ENCODE measurements at regions not wholly inside any gene's neighbourhood (a gene's known extent, or its start where the extent isn't known, plus 50 kb on each side); places are given as distances from the start of the nearest gene placed in this dataset.

DNA sequence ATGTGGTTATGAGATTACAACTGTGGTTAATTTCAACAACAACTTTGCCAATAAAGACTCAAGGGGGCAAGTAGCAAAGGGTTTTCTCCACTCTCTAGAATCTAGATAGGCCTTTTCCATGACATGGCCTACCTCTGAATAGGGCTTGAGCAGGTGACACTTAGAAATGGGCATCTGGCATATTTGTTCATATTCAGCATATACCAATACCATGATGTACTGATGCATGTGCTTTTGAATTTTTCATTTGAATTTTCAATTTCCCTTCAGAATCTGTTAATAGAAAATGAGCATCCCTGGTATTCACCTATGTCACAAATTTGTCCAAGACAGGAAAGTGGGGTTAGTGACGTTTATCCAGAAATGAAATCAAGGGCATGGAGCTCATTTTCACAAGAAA is 757.5 kb upstream of the NRSN1 start:
- Histone ChIP-seq H3K36me3 (replicated peaks; ENCODE audit: insufficient read depth, low read depth) (no peaks in the 10 kb centered on the region), H3K9me2 (replicated peaks; ENCODE audit: insufficient read depth) (no peaks in the 10 kb centered on the region), H3K27ac (no peak overlapping the region), H3K27me3 (no peaks in the 10 kb centered on the region), H3K4me2 (no peak overlapping the region), H3K4me1 (ENCODE audit: insufficient read depth) (no peaks in the 10 kb centered on the region), H3K4me3 (no peak overlapping the region), H3K9me3 (ENCODE audit: low read depth) (no peaks in the 10 kb centered on the region), H2AFZ (no peak overlapping the region), H4K20me1 (ENCODE audit: insufficient read depth, poor library complexity, severe bottlenecking) (no peaks in the 10 kb centered on the region), H3K79me2 (no peaks in the 10 kb centered on the region)
- no peak for DNase-seq (ENCODE audit: low spot score)
- WGBS (ENCODE audit: low lambda C conversion rate, missing lambda C conversion rate): 77% methylated on average over 1 of the region's 1 CpG
- TF ChIP-seq EZH2 (IDR thresholded peaks at IDR 0.05; ENCODE audit: borderline replicate concordance) (no peak), EZH2phosphoT487 (IDR thresholded peaks at IDR 0.05; ENCODE audit: low read depth, severe bottlenecking, unreplicated experiment) (no peak)
- TF ChIP-seq, protein P1, sequence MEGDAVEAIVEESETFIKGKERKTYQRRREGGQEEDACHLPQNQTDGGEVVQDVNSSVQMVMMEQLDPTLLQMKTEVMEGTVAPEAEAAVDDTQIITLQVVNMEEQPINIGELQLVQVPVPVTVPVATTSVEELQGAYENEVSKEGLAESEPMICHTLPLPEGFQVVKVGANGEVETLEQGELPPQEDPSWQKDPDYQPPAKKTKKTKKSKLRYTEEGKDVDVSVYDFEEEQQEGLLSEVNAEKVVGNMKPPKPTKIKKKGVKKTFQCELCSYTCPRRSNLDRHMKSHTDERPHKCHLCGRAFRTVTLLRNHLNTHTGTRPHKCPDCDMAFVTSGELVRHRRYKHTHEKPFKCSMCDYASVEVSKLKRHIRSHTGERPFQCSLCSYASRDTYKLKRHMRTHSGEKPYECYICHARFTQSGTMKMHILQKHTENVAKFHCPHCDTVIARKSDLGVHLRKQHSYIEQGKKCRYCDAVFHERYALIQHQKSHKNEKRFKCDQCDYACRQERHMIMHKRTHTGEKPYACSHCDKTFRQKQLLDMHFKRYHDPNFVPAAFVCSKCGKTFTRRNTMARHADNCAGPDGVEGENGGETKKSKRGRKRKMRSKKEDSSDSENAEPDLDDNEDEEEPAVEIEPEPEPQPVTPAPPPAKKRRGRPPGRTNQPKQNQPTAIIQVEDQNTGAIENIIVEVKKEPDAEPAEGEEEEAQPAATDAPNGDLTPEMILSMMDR (IDR thresholded peaks at IDR 0.05; ENCODE audit: poor library complexity): no peak

DNA sequence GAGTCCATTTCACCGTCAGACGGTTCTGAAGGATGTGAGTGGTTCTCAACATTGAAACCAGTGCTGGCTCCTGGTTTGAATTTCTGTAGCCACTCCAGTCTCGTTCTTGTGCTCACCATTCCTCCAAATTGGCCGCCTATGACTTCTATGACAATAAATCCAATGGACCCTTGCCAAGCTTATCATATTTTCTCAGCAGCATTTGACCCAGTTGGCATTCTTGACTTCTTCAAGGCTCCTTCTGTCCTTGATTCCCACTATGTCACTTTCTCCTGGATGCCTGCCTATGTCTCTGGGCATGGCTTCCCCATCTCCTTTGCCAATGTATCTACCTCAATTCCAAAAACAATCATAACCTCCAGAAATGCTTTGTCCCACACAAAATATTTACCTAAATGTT is 756.0 kb upstream of the NRSN1 start:
- Histone ChIP-seq H3K4me3 (no peak overlapping the region), H2AFZ (no peak overlapping the region), H3K36me3 (replicated peaks; ENCODE audit: insufficient read depth, low read depth) (no peaks in the 10 kb centered on the region), H3K79me2 (no peaks in the 10 kb centered on the region), H3K4me1 (ENCODE audit: insufficient read depth) (no peaks in the 10 kb centered on the region), H3K9me3 (ENCODE audit: low read depth) (no peaks in the 10 kb centered on the region), H3K27ac (no peak overlapping the region), H3K27me3 (no peaks in the 10 kb centered on the region), H3K4me2 (no peak overlapping the region), H3K9me2 (replicated peaks; ENCODE audit: insufficient read depth) (no peaks in the 10 kb centered on the region), H4K20me1 (ENCODE audit: insufficient read depth, poor library complexity, severe bottlenecking) (no peaks in the 10 kb centered on the region)
- TF ChIP-seq, protein P1 (IDR thresholded peaks at IDR 0.05; ENCODE audit: poor library complexity): no peak
- 93% methylated on average over 4 of the region's 4 CpGs for WGBS (ENCODE audit: low lambda C conversion rate, missing lambda C conversion rate)
- no peak for DNase-seq (ENCODE audit: low spot score)

DNA sequence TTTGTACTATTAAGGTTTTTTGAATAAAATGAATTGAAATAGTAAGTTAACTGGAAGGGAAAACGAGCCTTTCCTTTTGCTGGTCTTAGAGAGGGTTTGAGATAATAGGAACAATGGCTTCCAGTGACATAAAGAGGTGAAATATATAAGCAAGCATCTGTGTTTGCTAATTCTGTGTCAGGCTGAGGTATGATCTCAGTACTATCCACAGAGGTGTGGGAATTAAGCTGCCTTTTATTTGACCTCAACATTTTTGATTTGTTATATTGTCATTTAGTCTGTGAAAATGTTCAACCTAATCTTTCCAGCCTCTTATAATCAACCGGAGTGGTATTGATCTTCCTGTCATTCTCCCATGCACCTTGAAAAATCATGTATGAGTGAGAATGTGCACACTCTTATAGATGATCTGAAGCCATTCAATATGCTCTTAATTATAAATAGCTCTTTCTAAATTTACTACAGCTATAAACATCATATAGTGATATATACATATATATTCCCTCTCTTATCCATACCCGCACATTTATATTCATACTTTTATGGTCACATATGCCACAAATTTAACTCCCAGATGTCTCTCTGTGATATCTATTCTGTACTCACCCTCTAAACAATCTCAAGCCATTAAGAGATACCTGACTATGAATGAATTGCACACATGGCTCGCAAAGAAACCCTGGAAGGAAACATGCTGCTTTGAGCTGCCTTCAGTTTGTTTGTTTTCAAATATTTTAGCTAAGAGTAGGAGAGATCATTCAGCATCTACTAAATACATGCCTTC is 754.7 kb upstream of the NRSN1 start:
- Histone ChIP-seq H3K9me3 (ENCODE audit: low read depth) (no peaks in the 10 kb centered on the region), H3K4me3 (no peak overlapping the region), H2AFZ (no peak overlapping the region), H3K4me2 (no peak overlapping the region), H3K4me1 (ENCODE audit: insufficient read depth) (no peaks in the 10 kb centered on the region), H3K9me2 (replicated peaks; ENCODE audit: insufficient read depth) (no peaks in the 10 kb centered on the region), H3K27me3 (no peaks in the 10 kb centered on the region), H3K36me3 (replicated peaks; ENCODE audit: insufficient read depth, low read depth) (no peaks in the 10 kb centered on the region), H3K79me2 (no peaks in the 10 kb centered on the region), H4K20me1 (ENCODE audit: insufficient read depth, poor library complexity, severe bottlenecking) (no peaks in the 10 kb centered on the region), H3K27ac (no peak overlapping the region)
- TF ChIP-seq EZH2phosphoT487 (IDR thresholded peaks at IDR 0.05; ENCODE audit: low read depth, severe bottlenecking, unreplicated experiment) (no peak), EZH2 (IDR thresholded peaks at IDR 0.05; ENCODE audit: borderline replicate concordance) (no peak)
- TF ChIP-seq, protein P1 (IDR thresholded peaks at IDR 0.05; ENCODE audit: poor library complexity): no peak
- 71% methylated on average over 4 of the region's 4 CpGs for WGBS (ENCODE audit: low lambda C conversion rate, missing lambda C conversion rate)
- no peak for DNase-seq (ENCODE audit: low spot score)

DNA sequence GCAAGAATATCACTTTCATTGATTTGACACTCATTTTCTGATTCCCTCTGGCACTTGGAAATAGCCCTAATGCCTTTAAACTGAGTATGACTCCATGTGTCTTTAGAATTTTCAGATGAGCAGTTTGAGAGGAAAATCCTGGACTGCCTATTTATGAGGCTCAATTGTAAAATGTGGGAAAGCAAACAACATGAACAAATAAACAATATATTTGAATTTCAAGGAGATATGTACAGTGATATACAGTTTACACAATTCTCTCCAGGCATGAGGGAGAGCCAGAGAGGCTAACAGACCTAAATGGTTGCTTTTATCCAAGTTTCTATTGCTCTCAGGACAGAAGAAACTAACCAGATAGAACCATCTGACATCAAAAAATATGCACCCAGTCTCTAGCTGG is 748.2 kb upstream of the NRSN1 start:
- no peak overlapping the region for H3K4me3 ChIP-seq
- H3K4me1 ChIP-seq (ENCODE audit: insufficient read depth): no peaks in the 10 kb centered on the region
- no peaks in the 10 kb centered on the region for H3K36me3 ChIP-seq (replicated peaks; ENCODE audit: insufficient read depth, low read depth)
- no peak for DNase-seq (ENCODE audit: low spot score)
- H2AFZ ChIP-seq: no peak overlapping the region
- no peaks in the 10 kb centered on the region for H3K9me2 ChIP-seq (replicated peaks; ENCODE audit: insufficient read depth)
- no peaks in the 10 kb centered on the region for H3K9me3 ChIP-seq (ENCODE audit: low read depth)
- TF ChIP-seq EZH2 (IDR thresholded peaks at IDR 0.05; ENCODE audit: borderline replicate concordance) (no peak), EZH2phosphoT487 (IDR thresholded peaks at IDR 0.05; ENCODE audit: low read depth, severe bottlenecking, unreplicated experiment) (no peak)
- TF ChIP-seq, protein P1 (IDR thresholded peaks at IDR 0.05; ENCODE audit: poor library complexity): no peak
- no peaks in the 10 kb centered on the region for H3K79me2 ChIP-seq
- H3K4me2 ChIP-seq: no peak overlapping the region
- H4K20me1 ChIP-seq (ENCODE audit: insufficient read depth, poor library complexity, severe bottlenecking): no peaks in the 10 kb centered on the region
- H3K27ac ChIP-seq: no peak overlapping the region
- H3K27me3 ChIP-seq: no peaks in the 10 kb centered on the region
